Mucosa of descending colon (tissue), 3 donors: ENCODE measurements at regions not wholly inside any gene's neighbourhood (a gene's known extent, or its start where the extent isn't known, plus 50 kb on each side); places are given as distances from the start of the nearest gene placed in this dataset.

Source experiments
- ATAC-seq: fragments of 200-7000 bp; cut with Tn5 transposase; one replicate; pipeline ENCODE4 v1.9.1; 2020; ENCODE audit warnings: mild to moderate bottlenecking, moderate library complexity
- DNase-seq, 3 donors: peaks; one replicate each; pipeline ENCODE4 v3.0.0-alpha.2; 2020
- H3K36me3 ChIP-seq: fragments of 200-600 bp; one replicate; pipeline ENCODE4 v1.8.0; 2021; ENCODE audit warnings: low read depth, mild to moderate bottlenecking
- H3K4me1 ChIP-seq: fragments of 200-600 bp; one replicate; pipeline ENCODE4 v1.8.0; 2021; ENCODE audit warnings: low read depth, mild to moderate bottlenecking
- H3K4me3 ChIP-seq: fragments of 200-600 bp; one replicate; pipeline ENCODE4 v1.8.0; 2021; ENCODE audit warnings: mild to moderate bottlenecking
- H3K9me3 ChIP-seq: fragments of 200-600 bp; one replicate; pipeline ENCODE4 v1.8.0; 2021; ENCODE audit warnings: mild to moderate bottlenecking
- intact Hi-C, 2 donors: fragments of 100-400 bp; cut with DNase I in 1 of 2; cut with micrococcal nuclease in 1 of 2; formaldehyde crosslinking; loops; one replicate each; pipeline versions ENCODE4 v1.11.0 to v1.11.1; 2022; cut with DNase I, micrococcal nuclease
- TF ChIP-seq, protein P1 (sequence below): fragments of 200-600 bp; IDR thresholded peaks from one replicate; pipeline ENCODE4 v1.8.0; 2022; ENCODE audit warnings: antibody characterized with exemption, mild to moderate bottlenecking
- donor health status: DM: no; HTN: no; CAD: no; lungs with moderate emphysema.
- donor health status: DM: no; HTN: no; CAD: no.
- donor health status: DM: no; HTN: yes; CAD: no.

DNA sequence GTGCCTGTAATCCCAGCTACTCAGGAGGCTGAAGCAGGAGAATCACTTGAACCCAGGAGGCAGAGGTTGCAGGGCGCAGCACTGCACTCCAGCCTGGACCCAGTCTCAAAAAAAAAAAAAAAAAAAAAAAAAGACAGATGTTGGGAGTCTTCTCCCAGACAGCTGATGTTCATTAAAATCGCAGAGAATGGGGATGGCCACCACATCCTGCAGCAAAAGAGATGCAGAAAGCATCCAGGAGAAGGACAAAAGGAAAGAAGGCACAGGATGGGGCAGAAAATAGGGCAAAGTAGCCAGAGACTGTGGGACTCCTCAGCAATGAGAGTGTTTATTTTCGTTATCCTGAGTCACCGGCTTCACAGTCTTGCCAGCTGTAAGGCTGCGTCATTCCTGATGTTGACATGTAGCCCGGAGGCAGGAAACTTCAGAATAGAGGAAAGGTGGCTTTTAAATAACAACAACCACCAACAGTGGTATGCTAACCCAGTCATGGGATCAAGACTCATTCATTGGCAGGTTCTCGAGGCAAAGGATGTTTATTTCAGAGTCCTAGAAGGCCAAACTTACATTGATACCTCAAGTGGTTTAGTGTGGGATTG lies 149.5 kb upstream of the SVIL start:
- DNase-seq (peak in 1 of 3 donors; percentile 37), ATAC-seq (peak; percentile 63)
- intact Hi-C loops: no loop called here
- TF ChIP-seq, protein P1, sequence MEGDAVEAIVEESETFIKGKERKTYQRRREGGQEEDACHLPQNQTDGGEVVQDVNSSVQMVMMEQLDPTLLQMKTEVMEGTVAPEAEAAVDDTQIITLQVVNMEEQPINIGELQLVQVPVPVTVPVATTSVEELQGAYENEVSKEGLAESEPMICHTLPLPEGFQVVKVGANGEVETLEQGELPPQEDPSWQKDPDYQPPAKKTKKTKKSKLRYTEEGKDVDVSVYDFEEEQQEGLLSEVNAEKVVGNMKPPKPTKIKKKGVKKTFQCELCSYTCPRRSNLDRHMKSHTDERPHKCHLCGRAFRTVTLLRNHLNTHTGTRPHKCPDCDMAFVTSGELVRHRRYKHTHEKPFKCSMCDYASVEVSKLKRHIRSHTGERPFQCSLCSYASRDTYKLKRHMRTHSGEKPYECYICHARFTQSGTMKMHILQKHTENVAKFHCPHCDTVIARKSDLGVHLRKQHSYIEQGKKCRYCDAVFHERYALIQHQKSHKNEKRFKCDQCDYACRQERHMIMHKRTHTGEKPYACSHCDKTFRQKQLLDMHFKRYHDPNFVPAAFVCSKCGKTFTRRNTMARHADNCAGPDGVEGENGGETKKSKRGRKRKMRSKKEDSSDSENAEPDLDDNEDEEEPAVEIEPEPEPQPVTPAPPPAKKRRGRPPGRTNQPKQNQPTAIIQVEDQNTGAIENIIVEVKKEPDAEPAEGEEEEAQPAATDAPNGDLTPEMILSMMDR: no peak
- no peaks in the 10 kb centered on the region for H3K9me3 ChIP-seq
- no peaks in the 10 kb centered on the region for H3K36me3 ChIP-seq
- H3K4me3 ChIP-seq: no peak overlapping the region
- no peaks in the 10 kb centered on the region for H3K4me1 ChIP-seq

DNA sequence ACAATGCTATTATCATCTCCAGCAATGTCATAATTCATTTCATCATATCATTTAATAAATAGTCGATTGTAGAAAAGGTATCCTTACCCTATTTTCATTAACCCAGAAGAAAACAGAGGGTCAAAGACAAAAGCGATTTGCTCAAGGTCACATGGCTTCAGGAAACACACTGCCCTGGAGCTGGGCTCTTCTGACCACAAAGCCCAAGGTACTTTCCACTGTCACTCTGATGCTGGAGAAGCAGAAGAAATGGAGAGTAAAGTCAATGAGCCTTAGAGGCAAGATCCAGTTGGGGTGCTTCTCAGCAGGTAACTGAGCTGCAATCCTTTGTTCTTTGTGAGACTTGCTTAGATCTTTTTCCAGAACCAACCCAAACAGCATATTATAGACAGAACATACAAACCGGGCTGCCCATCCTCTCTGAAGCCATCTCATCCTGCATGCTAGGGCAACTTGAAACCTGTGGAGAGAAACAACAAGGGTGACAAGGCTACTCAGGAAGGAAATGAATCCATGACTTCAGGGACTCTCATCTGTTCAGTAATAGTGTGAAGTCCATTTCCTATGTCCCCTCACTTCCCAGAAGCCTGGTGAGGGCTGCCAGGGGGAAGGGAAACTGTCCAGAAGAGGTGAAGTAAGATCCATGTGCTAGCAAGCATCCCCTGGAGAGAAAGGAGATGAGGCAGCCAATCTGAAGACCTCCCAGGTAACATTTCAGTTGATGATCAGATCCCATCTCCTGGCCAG lies 148.6 kb upstream of the SVIL start:
- TF ChIP-seq, protein P1: no peak
- ATAC-seq (no peak), DNase-seq (no peak)
- H3K4me3 ChIP-seq: no peak overlapping the region
- H3K36me3 ChIP-seq: no peaks in the 10 kb centered on the region
- H3K4me1 ChIP-seq: no peaks in the 10 kb centered on the region
- intact Hi-C loops: no loop called here
- H3K9me3 ChIP-seq: no peaks in the 10 kb centered on the region

- intact Hi-C loops: no loop called here
- Histone ChIP-seq H3K4me1 (no peaks in the 10 kb centered on the region), H3K4me3 (no peak overlapping the region), H3K9me3 (no peaks in the 10 kb centered on the region), H3K36me3 (no peaks in the 10 kb centered on the region)
- ATAC-seq: no peak
- TF ChIP-seq, protein P1: no peak
- DNase-seq: no peak
Measured at GRCh38 chr10:29780639-29781038, 145.9 kb upstream of the SVIL start.

GRCh38 chr10:29780096-29780495 lies 145.3 kb upstream of the SVIL start:
- Histone ChIP-seq H3K4me3 (no peak overlapping the region), H3K36me3 (no peaks in the 10 kb centered on the region), H3K4me1 (no peaks in the 10 kb centered on the region), H3K9me3 (no peaks in the 10 kb centered on the region)
- TF ChIP-seq, protein P1: no peak
- no peak for ATAC-seq
- no peak for DNase-seq
- intact Hi-C loops: no loop called here

- H3K36me3 ChIP-seq: no peaks in the 10 kb centered on the region
- ATAC-seq (no peak), DNase-seq (no peak)
- no peaks in the 10 kb centered on the region for H3K9me3 ChIP-seq
- TF ChIP-seq, protein P1: no peak
- intact Hi-C loops: no loop called here
- no peak overlapping the region for H3K4me3 ChIP-seq
- no peaks in the 10 kb centered on the region for H3K4me1 ChIP-seq
Measured at GRCh38 chr10:29776246-29776645, 141.5 kb upstream of the SVIL start.
